ENCODE measurements at regions not wholly inside any gene's neighbourhood (a gene's known extent, or its start where the extent isn't known, plus 50 kb on each side); places are given as distances from the start of the nearest gene placed in this dataset.
"Not testable (repeated sequence)": the region's sequence is repeated elsewhere in the genome, so short reads cannot be mapped to it uniquely, and the experiment has no call there.

DNA sequence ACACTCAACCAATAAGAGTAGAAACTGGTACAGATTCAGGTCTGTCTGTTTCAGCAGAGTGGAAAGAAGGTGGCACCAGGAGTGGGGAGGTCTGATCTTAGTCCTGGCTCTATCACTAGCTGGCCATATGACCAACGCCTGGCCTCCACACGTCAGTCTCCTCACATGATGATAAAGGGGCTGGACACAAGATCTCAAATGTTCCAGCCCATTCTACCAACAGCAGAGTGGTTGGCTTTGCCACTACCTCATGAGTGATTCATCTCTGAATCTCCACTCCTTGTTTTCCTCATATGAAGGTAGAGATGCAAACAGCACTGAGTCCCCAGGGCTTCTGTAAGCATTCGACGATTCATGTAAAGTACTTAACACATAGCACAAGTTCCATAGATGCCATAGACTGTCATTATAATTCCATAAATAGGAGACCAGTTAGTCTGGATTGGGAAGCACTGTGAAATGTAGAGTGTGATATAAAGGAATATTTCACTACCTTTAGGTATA, 281.9 kb upstream of the ASIC2 start:
- no peak for DNase-seq

DNA sequence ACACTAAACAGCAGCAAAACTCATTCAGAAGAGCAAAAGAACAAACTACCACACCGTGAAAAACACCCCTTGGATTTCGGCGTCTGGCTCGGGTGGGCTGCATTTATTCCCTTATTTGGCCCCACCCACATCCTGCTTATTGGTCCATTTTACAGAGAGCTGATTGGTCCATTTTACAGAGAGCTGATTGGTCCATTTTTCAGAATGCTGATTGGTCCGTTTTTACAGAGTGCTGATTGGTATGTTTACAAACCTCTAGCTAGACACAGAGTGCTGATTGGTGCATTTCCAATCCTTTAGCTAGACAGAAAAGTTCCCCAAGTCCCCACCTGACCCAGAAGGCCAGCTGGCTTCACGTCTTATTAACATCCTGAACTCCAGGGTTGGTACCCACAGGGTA, 286.6 kb upstream of the ASIC2 start:
- DNase-seq: not testable (repeated sequence)

DNA sequence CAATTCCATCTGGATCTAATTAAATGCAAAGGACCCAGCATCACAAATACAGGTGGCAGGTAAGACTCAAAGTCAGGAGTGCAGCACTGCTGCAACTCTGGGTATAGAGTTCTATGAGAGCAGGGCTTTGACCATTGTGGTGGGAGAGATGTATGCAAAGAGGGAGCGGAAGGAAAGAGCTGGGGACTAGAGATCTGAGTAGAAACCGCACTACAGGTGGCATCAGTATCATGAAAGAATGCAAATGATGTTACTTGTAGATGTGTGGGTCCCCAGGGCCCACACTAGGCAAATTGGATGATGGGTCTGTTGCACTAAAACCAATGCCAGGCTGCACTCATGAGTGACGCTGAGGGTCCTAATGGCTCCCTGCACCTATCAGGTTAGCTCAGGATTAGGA, 287.1 kb upstream of the ASIC2 start:
- DNase-seq: no peak

DNA sequence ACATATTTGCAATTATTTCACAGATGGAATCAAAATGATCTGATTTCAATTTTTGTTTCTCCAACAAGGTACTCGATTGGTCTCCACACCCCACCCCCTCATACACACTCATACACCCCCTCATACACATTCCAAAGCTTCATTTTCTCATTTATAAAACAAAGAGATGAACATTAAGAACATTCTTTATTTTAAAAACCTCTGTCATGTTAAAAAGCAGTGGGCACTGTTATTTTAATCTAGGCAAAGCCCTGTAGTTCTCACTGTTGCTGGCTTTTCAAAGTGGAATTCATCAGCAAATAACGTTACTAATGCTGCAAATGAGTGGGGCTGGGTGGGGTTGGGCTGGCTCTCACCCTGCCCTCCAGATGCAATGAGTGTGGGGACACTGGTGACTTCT, 289.6 kb upstream of the ASIC2 start:
- no peak for DNase-seq

DNA sequence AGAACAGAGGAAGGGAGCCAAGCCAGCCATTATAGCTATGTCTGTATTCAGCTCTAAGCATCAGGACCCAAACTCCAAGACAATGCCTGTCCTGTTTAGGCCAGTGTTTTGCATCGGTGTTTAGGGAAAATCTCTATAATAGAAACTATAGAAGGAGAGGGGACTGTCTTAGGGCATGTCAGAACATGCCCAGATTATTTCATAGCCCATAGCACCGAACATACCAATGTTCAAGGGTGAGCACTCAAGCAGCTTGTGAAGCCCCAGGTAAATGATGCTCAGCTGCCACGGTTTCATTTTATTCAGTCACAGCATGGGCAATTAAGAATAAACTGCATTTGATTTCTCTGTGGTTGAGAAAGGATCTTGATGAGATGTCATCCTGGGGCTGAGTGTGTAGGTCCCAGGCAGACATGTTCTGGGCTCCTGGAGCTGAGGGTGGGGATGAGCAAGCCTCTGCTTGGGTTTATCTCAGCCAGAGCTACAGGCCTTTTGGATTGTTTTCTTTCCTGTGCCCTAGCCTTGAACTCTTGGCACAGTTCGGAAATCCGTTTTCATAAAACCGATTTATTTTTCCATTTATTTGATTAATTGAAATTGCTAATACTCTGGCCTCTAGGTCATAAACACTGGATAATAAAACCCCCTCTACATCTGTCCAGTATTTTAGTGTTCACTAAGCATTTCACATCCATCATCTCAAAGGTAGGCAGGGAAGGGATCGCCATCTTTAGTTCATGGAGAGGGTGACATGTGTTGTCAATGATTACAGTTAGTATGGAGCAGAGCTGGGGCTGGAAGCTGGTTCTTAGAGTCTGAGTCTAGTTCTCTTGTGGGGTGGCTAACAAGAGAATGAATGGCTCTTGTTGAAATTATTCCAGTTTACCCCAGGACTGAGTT, 290.7 kb upstream of the ASIC2 start:
- DNase-seq: no peak

DNA sequence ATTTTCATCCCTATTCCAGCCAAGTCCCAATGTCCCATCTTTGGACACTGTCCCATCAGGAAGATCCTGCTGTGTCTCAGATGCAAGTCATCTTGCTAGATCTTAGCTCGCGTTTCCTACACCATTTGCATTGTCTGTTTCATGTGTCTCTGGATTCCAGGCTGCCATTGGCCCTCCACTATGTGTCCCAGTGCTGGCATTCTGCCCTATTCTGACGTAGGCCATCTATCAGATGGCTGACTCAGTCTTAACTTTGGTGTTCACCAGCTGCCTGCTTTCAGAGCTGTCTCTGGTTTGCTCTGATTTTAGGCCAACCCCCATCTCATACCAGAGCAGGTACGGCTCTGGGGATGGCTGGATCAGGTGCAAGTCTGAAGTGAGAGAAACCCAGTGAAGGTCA, 300.9 kb upstream of the ASIC2 start:
- DNase-seq: no peak

DNA sequence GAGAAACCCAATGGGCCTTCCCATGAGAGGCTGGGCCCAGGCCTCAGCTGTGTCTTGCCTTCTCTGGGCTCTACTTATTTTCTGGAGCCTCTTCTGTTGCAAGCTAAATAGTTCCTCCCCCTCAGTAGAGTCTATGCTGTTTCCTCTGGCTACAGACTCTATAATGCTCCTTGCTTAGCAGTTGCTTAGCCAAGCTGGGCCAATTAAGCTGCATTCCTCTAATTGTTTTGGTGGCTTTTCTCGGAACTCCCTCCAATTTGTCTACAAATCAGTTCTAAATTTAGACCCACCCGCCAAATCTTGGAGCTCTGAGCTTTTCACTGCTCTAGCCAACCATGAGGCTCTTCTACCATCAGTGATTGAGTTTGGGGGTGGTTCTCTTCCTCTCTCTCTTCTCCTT, 302.7 kb upstream of the ASIC2 start:
- DNase-seq: no peak

DNA sequence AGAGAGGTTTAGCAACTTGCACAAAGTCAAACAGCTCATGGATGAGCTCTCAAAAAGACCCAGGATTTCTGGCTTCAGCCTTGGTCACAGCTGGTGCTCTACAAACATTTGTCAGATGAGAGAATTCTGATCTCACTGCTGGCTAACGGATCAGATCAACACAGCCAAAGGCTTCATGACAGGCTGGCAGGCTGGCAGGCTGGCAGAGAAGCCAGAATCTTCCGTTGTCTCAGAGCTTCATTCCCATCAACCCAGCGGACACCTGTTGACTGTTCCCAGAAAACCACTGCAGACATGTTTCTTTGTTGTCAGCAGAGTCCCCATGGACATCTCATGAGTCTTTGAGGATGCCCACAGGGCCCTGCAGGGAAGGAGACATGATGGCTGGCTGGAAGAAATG, 303.8 kb upstream of the ASIC2 start:
- DNase-seq: no peak

DNA sequence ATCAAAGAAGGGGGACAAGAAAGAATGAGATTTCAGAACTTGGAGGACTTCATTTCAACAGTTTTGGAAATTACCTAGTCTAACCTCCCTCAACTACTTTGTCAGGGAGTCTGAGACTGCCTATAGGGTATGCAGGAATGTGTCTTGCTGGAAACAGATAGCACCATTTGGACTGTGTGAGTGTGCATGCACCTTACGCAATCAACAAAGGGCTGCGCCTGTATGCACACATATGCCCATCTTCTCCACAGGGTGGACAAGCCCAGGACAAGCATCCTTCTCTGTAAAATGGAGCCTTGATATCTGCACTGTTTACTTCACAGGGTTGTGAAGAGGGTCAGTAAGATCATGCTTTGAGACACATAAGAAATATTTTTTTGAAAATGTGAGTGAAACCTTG, 305.7 kb upstream of the ASIC2 start:
- DNase-seq: no peak

DNA sequence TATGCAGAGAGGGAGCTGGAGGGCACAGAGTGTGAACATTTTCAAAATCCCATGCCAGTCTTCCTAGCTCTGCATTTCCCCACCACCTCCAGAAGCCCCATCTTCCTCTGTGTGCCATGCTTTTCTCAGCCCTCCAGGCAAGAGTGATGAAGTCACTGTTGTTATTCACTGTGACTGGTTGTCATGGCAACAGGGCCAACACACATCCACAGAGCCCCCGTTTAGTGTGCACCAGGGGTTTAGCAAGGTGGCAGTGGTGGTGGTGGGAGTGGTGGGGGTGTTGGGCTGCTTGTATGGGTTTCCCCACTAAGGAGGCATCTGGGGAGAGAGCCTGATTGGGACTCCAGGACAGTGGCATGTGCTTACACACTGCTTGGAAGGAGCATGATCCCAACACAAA, 309.9 kb upstream of the ASIC2 start:
- DNase-seq: no peak

DNA sequence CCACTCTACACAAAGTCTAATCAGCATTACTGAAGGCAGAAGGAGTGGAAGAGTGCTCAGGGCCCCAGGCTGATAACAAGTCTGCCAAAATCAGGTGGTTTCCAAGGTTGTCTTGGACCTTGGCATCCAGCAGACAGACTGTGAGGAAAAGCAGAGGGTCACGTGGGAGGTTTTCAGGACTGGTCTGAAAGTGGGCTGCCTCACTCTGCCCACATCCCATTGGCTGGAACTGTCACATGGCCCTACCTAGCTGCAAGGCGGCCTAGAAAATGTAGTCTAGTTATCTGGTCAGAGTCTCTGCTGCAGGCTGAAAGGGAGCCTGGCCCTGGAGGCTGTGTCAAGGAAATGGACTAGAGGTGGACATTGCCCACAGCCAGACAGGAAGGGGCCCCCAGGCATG, 310.7 kb upstream of the ASIC2 start:
- DNase-seq: no peak

DNA sequence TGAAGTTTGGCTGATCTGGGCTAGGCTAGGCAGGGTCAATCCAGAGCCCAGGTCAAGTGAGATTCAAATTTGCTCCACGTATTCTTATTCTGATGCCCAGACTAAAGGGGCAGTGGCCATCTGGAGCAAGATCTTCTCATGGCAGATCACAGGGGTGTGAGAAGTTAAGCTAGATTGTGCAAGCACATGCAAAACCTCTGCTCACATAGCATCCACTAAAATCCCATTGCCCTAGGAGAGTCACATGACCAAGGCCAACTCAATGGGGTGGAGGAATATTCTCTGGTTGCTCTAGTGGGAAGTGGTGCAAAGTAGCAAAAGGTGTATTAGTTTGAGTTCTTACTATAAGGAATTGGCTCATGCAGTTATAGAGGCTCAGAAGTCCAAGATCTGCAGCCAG, 318.4 kb upstream of the ASIC2 start:
- no peak for DNase-seq

DNA sequence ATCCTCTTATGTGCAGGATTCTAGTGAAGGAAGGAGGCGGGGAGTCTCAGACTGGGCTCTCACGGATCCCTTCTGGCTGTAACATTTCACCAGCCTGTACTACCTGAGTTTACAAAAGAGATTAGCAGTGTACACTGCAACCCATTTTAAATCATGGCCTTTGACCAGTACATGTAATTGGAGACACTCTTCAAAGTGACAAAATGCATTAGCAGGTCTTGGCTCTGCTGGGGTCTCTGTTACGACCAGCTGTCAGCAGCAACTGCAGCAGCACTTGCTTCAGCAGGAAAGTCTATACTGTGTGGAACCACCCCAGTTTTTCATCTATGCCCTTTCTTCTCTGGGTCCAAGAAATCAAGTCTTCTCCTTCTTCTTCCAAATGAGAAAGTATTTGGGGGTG, 322.8 kb upstream of the ASIC2 start:
- no peak for DNase-seq

DNA sequence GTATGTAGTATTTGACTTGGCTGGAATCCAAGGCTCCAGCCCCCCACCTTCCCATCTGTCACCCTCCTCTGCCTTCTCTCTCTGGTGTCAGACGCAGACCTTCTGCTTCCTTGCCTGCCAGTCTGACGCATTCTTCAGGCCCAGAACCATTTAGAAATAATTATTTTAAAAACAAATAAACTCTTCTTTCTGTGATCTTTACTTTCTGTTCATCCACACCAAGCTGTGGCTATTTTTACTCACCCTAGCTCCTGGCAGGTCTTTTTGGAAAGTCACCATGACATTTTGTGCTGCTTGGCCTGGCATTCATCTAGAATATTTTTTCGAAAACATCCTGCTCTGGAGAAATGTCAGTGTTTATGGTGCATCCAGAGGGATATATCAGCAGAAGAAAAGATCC, 330.7 kb upstream of the ASIC2 start:
- DNase-seq: no peak

DNA sequence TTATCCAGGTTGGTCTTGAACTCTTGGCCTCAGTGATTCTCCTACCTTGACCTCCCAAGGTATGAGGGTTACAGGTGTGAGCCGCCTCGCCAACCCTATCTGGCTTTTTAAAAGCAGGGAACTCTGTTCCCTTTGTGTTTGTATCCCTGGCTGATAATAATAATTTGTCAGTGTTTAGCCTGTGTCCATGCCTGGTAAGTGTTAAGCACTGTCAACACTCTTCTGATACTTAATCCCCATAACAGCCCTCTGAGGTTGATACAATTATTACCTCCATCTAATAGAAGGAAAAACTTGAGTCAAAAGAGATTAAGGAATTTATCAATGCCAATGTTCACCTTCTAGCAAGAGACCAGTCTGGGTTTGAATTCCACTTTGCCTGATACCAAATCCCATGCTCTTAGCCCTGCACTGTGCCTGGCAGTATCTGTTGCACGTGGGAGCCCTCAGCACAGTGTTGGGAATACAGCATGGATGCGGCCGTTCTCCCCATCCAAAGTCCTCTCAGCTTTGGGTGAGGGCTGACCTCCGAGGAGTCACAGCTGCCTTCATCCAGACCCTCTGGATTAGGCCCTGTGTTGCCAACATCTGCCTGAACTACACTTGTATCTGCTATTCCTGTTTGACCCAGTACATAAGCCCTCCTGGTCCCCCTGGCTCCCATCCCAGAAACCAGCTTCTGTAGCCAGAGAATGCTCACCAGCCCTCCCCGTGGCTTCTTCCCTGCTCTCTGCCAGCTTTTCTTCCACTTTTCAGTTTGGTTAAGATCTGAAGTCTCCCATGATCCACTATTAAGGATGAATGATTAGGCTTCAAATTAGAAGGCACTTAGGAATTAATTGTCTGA, 335.6 kb upstream of the ASIC2 start:
- DNase-seq: no peak

DNA sequence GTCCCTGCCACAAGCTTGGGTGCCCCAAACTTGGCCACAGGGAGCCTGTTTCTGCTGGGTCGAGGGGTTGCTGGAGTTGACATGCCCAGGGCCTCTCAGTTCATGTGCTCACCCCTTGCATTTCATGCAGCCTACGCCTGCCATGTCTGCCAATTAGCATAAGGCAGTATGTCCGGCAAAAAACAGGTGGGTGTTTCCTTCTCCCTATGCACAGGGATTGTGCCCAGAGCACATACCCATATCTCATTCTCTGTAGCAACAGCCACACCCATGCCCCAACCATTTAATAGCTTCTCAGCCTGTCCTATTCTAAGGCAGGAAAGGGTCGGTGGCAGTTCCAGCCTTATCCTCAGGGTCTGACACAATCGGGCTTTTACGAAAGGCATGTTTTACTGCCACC, 340.4 kb upstream of the ASIC2 start:
- no peak for DNase-seq

DNA sequence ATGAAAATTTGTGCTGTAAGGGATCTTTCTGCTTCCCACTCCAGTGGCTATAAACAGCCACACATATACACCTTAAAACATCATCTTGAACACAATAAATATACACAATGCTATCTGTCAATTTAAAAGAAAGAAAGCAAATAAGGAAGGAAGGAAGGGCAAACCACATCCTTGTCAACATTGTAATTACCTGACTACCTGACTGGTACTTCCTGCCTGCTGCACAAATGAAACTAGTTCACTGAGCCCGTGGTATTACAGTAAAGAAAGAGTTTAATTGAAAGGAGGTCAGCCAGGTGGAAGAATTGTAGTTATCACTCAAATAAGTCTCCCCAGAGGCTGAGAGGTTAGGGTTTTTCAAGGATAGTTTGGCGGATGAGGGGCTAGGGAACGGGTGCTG, 344.4 kb upstream of the ASIC2 start:
- DNase-seq: no peak

DNA sequence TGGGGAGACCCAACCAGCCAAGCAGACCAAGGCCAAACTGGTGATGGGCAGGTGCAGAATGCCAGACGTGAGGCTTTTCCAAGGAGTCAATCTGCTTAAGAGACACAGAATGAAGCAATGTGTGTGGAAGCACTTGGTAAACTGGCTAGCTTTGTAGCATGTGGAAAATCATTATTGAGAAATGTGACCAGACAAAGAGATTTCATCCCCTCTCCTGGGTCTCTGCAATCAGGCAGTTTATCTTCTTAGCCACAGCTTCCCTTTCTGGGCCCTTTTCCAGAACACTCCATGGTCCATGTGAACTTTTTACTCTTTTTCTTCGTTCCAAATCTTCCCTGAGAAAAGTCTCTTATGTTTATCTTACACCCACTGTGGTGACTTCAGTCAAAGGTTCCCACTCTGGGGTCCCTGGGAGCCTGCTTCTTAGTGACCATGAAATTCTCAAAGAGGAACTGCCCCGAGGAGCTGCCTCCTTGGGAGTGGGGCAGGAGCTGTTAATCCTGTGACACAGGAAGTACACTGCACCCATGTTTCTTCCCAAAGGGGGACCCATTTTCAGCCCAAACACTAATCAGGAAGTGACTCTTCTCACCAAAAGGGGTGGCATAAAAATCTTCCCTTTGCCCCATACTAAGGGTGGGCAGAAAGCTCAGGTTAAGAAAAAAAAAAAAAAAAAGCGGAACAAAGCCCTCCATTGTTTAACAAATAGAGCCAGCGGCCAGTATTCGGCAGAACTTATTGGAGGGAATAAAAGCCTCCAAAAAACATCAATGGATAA, 346.2 kb upstream of the ASIC2 start:
- DNase-seq: no peak

DNA sequence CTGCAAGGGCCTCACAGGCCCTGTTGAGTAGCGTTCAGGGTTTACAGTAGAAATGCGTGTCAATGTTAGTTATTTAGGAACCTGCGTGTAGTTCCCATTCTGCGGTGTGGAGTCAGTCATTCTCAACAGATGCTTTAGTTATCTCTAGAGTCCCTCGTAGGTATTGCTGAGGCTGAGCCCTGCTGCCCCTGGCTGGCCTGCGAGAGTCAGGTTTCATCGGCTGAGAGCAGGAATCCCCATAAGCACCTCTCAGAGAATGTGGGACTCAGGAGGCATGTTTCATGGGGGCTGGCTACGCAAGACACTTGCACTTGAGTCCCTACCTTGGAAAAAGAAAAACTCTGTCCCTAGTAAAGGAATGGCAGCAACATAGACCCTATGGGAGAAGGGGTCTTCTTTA, 347.5 kb upstream of the ASIC2 start:
- DNase-seq: no peak

DNA sequence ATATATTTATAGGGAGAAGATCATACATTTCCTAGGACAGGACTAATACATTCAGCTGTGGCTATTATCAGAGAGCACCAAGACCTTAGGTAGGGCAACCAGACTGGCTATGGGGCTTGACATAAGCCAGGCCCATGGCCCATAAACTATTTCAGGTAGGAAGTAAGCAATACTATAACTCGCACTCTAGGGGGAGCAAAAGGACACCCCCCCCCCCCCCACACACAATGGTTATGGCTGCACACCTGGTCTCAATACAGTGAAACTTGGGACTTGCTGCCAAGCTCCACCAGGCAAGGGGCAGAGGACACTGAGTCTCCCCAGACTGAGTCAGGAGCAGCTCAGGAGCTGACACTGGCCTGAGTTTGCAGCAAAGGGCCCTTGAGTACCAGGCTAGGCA, 348.9 kb upstream of the ASIC2 start:
- no peak for DNase-seq

DNA sequence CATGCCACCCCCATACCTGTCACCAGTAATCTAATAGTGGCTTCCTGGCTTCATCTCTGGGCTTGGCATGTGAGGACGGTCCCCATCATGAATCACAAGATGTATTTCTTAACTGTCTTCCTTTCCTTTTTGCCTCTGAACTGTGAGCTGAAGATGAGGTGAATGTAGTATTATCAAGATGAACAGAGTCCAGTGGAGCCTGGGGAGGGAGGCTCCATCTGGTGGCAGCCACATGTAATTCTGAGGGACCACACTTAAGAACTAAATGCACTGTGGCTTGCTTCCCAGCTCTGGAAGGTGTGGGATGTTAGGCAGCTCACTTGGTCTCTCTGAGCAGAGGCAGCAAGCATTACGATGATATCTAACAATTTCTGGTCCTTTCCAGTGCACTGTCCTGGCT, 354.9 kb upstream of the ASIC2 start:
- no peak for DNase-seq

DNA sequence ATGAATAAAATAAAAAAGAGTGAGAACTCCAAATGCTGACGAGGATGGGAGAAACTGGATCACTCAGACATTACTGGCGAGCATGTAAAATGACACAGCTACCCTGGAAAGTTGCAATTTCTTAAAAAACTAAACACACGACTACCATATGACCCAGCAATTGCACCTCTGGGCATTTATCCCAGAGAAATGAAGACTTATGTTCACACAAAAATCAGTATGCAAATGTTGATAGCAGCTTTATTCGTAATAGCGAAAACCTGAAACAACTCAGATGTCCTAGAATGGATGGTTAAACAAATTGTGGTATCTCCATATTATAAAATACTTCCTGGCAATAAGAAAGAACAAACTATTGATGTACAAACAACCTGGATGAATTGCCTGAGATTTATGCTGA, 357.2 kb upstream of the ASIC2 start:
- no peak for DNase-seq

DNA sequence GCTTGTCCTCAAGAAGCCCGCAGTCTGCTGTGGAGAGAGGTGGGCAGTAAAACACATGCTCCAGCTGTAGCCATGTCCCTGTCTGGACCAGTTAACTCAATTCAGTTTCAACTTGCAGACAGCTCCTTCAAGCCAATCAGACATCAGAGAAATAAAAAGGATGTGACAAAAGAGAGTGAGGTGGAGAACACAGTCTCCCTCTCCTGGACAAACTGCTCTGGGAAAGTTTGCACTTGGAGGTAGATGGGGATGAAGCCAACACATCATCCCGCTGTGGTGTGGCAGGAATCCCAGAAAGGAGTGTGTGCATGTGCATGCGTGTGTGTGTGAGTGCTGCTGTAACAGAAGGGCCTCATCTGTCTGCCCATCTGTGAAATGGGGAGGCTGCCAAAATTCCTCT, 358.6 kb upstream of the ASIC2 start:
- no peak for DNase-seq
